ENCODE measurements at regions not wholly inside any gene's neighbourhood (a gene's known extent, or its start where the extent isn't known, plus 50 kb on each side); places are given as distances from the start of the nearest gene placed in this dataset.

GRCh38 chr17:71969500-71969899 is 151.3 kb upstream of the SOX9 start:
- DNase-seq (ENCODE audit: low spot score): no peak

GRCh38 chr17:71970312-71970711 is 150.5 kb upstream of the SOX9 start:
- no peak for DNase-seq (ENCODE audit: low spot score)

- DNase-seq (ENCODE audit: low spot score): no peak
These were observed 146.8 kb upstream of the SOX9 start for GRCh38 chr17:71974051-71974450.

DNA sequence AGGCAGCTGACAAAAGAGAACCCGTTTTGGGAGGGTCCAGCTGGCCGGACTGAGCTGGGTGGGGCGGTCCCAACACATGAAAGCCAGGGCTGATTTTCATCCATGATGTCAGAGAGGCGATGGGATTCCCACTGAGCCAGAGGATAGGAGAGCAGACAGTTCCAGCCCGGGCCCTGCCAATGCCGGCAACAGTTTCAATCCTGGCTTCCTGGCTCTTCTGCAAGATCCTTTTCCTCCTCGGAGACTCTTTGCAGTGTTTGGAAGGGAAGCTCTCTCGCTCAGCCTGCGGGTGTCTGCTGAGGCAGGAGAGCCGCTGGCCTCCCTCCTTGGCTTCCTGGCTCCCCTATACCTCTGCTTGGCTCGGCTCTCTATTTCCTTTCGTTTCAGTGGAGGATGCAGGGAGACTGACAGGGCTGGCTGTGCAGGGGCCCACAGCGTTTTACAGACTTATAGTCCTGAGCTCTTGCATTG is 145.5 kb upstream of the SOX9 start:
- DNase-seq (ENCODE audit: low spot score): no peak

DNA sequence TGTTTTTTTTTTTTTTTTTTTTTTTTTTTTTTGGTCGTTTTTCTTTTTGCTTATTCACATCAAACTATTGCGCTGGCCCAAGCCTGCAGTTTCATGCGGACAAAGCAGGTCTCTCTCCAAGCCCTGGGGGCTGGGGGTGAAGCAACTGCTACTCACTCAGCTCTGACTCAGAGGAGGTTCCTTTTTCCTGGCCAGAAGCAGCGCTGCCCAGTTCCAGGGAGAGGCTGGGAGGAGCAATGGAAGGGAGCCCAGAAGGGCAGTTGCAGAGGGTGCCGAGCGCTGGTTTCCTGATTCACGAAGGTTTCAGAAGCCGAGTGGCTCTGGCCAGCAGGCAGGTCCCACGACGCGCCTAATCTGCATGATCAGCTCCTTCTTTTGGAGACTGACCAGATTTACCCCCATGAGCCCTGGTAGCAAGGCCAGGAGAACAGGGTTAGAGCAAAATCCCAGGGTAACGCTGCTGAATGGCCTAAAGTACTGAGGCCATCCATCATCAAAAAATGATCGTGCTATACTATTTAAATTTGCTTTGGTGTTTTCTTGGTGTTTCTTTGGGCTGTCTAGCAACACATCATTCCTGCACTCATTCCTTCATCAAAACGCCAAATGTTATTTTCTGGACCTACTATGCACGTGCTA is 144.7 kb upstream of the SOX9 start:
- no peak for DNase-seq (ENCODE audit: low spot score)

GRCh38 chr17:71978435-71978834 is 142.4 kb upstream of the SOX9 start:
- no peak for DNase-seq (ENCODE audit: low spot score)

GRCh38 chr17:71980171-71980570 is 140.6 kb upstream of the SOX9 start:
- DNase-seq (ENCODE audit: low spot score): no peak

GRCh38 chr17:71983828-71984227 is 137.0 kb upstream of the SOX9 start:
- DNase-seq (ENCODE audit: low spot score): no peak

- no peak for DNase-seq (ENCODE audit: low spot score)
These were observed 135.4 kb upstream of the SOX9 start for GRCh38 chr17:71985111-71986039.

- DNase-seq (ENCODE audit: low spot score): no peak
These were observed 133.9 kb upstream of the SOX9 start for GRCh38 chr17:71986886-71987285.

DNA sequence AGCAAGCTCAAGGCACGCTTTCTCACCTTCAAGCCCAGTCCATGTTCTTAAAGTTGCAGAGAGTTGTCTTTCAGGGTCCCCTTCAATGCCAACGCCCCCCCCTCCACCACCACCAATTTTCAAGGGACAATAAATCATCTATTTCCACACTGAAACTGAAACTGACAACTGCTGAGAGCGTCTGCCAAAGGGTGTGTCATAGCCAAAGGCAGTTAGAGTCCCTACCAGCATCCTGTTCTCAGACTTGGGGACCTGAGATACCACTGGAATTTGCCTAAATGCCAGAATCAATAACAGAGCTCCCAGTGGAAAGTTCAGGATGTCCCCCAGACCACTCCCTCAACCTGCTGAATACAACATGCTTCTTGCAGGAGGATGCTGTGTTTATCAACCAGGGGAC is 133.2 kb upstream of the SOX9 start:
- DNase-seq (ENCODE audit: low spot score): no peak

DNA sequence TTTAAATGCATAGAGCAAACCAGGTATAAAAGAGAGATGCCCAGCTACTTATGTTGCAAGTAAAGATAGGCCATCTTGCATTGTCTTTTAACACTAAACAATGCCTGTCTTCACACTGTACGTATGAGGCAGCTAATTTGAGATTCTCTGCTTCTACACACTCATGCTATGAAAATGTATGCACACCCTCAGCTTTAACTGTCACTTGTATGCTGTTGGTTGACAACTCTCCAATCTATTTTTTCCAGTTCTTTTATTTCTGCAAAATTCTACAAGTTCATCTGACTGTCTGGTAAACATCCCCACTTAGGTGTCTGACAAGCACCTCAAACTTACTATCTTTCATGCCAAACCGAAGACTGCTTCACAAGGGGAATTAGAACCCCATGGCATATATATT is 131.7 kb upstream of the SOX9 start:
- no peak for DNase-seq (ENCODE audit: low spot score)

GRCh38 chr17:71993363-71993762 is 127.5 kb upstream of the SOX9 start:
- DNase-seq (ENCODE audit: low spot score): no peak

GRCh38 chr17:71995590-71995989 is 125.2 kb upstream of the SOX9 start:
- no peak for DNase-seq (ENCODE audit: low spot score)

DNA sequence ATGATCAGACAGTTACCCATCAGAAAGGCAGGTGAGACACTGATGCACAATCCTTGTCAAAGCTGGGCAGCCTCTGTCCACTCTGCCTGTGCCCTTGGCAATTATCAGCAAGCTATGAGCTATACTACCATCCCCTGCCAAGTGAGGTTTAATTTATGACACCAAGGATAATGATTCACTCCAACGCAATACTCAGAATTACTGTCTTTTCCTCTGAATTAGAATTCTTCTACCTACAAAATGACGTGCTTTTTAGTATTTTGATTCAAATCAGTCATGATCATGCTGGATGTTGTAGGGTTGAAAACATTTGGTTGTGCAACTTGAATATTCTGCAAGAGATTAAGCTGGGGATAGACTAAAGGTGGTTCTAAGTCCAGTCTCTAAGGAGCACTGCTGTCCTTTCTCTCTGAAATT is 116.8 kb upstream of the SOX9 start:
- no peak for DNase-seq (ENCODE audit: low spot score)

- no peak for DNase-seq (ENCODE audit: low spot score)
These were observed 116.0 kb upstream of the SOX9 start for GRCh38 chr17:72004611-72005331.

GRCh38 chr17:72005332-72006163 is 115.3 kb upstream of the SOX9 start:
- no peak for DNase-seq (ENCODE audit: low spot score)

DNA sequence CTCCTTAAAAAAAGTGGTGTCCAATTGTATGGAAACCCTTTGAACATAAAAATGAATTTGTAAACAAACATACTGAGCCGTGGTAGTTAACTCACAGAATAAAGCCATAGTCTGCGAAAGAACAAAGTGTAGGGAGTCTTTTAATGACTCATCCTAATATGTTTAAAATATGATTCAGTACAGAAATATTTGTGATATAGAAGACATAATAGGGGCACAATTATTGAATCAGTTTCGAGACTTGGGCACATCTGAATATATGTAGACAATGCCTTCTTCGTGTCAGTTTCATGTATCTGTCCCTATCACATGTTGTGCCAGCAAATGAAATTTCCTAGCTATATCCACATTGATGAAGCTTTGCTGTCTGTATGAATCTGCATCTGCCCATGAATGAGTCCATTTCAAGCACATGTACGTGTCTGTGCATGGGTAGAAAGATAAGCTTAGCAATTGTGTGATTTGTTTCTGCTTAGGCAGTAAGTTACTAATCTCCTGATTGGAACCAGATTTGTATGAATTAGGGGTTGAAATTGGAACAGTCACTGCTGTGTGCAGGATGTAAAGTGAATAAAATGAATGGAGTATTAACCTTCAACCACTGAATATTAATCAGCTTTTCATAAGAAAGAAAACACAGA is 112.5 kb upstream of the SOX9 start:
- no peak for DNase-seq (ENCODE audit: low spot score)

DNA sequence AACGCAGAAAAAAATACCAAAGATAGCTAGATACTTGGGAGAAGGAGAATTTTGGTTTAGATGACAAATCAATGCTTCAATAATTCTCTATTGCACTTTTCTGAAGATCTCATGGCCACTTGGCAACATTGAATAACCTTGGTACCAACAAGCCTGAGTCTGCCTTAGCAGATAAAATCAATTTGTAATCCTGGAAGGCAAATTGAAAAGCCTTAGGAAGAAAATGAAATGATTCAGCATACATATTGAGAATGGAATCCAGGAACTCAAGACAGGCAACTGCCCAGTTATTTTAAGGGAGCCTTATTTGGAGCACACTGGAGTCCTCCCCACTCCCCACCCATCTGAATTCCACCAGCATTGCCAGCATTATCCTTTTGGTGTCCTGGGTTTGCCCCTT is 109.3 kb upstream of the SOX9 start:
- no peak for DNase-seq (ENCODE audit: low spot score)

- DNase-seq (ENCODE audit: low spot score): no peak
These were observed 99.3 kb upstream of the SOX9 start for GRCh38 chr17:72021417-72022041.

Measured in HuH-7.5 (cell line).